GM12892 (cell line): ENCODE measurements at regions not wholly inside any gene's neighbourhood (a gene's known extent, or its start where the extent isn't known, plus 50 kb on each side); places are given as distances from the start of the nearest gene placed in this dataset.

Experiments
- POLR2A ChIP-seq: IDR thresholded peaks from 2 replicates; pipeline ENCODE4 v1.6.1; 2011; ENCODE audit warnings: low read depth, low read length, control low read depth
- POLR2AphosphoS5 ChIP-seq: IDR thresholded peaks from 2 replicates; pipeline ENCODE4 v1.6.1; 2011; ENCODE audit warnings: low read depth, low read length, control low read depth
- TAF1 ChIP-seq: IDR thresholded peaks from 2 replicates; pipeline ENCODE4 v1.6.1; 2011; ENCODE audit warnings: low read depth, mild to moderate bottlenecking, control low read depth, low read length, borderline replicate concordance

- TF ChIP-seq POLR2A: no peak
- TF ChIP-seq TAF1: no peak
- no peak for TF ChIP-seq POLR2AphosphoS5
Measured at GRCh38 chr1:239778208-239778813, 313.4 kb upstream of the FMN2 start.
